LNCAP (cell line): ENCODE measurements at regions not wholly inside any gene's neighbourhood (a gene's known extent, or its start where the extent isn't known, plus 50 kb on each side); places are given as distances from the start of the nearest gene placed in this dataset.

ENCODE experiments used
- CTCF ChIP-seq: fragments of 450-650 bp; IDR thresholded peaks from 2 replicates; pipeline ENCODE4 v1.5.1; 2017; ENCODE audit warnings: mild to moderate bottlenecking

GRCh38 chr18:11367351-11367750, 218.0 kb upstream of the PIEZO2 start:
- no peak for TF ChIP-seq CTCF

- no peak for TF ChIP-seq CTCF
These were observed 217.0 kb upstream of the PIEZO2 start for GRCh38 chr18:11366410-11366809.

- TF ChIP-seq CTCF = no peak
These were observed 213.5 kb upstream of the PIEZO2 start for GRCh38 chr18:11362856-11363255.

- no peak for TF ChIP-seq CTCF
These were observed 208.3 kb upstream of the PIEZO2 start for GRCh38 chr18:11357678-11358077.

- TF ChIP-seq CTCF = no peak
These were observed 193.7 kb upstream of the PIEZO2 start for GRCh38 chr18:11343096-11343495.

GRCh38 chr18:11339188-11339775, 189.9 kb upstream of the PIEZO2 start:
- no peak for TF ChIP-seq CTCF

- no peak for TF ChIP-seq CTCF
These were observed 186.9 kb upstream of the PIEZO2 start for GRCh38 chr18:11336241-11336640.

GRCh38 chr18:11327391-11328009, 178.1 kb upstream of the PIEZO2 start:
- TF ChIP-seq CTCF = no peak
